WI38 (cell line): ENCODE measurements at regions not wholly inside any gene's neighbourhood (a gene's known extent, or its start where the extent isn't known, plus 50 kb on each side); places are given as distances from the start of the nearest gene placed in this dataset.
A peak's percentile ranks its signal among the peaks of the same experiment; 100 is the strongest.

Experiments
- H3K4me3 ChIP-seq: 2 replicates; pipeline ENCODE4 v1.5.1; 2011; ENCODE audit warnings: low read depth, mild to moderate bottlenecking, control low read depth, low read length
- TF ChIP-seq, protein P1 (sequence below): IDR thresholded peaks from 2 replicates; pipeline ENCODE4 v1.5.1; 2012; ENCODE audit warnings: low read depth, mild to moderate bottlenecking, control low read depth, low read length

DNA sequence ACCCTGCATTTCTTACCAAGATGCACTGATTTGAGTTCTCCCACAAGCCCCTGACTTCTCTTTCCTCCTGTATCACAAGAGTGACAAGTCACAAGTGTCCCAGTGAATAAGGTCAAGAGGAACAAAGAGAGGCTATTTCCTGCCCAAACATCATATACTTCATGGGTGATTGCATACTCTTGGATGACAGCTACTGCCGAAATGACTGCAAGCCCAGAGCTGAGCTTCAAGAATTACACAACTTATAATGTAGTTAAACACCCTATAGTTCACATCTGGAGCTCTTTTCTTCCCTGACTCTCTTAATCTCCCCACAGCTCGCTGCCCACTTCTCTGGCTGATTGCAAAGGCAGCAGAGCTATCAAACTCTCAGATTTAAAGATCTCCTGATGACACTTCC lies 289.7 kb upstream of the PARD3B start:
- H3K4me3 ChIP-seq: no peak overlapping the region
- TF ChIP-seq, protein P1, sequence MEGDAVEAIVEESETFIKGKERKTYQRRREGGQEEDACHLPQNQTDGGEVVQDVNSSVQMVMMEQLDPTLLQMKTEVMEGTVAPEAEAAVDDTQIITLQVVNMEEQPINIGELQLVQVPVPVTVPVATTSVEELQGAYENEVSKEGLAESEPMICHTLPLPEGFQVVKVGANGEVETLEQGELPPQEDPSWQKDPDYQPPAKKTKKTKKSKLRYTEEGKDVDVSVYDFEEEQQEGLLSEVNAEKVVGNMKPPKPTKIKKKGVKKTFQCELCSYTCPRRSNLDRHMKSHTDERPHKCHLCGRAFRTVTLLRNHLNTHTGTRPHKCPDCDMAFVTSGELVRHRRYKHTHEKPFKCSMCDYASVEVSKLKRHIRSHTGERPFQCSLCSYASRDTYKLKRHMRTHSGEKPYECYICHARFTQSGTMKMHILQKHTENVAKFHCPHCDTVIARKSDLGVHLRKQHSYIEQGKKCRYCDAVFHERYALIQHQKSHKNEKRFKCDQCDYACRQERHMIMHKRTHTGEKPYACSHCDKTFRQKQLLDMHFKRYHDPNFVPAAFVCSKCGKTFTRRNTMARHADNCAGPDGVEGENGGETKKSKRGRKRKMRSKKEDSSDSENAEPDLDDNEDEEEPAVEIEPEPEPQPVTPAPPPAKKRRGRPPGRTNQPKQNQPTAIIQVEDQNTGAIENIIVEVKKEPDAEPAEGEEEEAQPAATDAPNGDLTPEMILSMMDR: no peak

DNA sequence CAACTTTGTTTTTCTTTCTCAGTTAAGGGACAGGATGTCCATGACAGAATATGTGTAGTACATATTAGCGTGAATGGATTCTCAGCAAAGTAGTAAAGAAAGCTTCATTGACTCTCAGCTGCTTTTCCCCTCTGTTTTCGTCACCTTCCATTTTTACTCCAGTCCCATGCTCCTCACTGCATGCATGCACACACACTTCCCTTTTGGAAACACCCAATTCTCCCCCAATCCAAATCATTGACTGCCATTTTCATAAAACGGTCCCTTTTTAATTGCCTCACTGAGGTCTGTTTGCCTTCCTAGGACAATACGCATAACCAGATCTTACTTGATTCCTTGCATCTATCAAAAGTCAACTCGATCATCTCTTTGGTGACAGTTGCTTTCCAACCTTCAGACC lies 287.5 kb upstream of the PARD3B start:
- no peak overlapping the region for H3K4me3 ChIP-seq
- TF ChIP-seq, protein P1: no peak

DNA sequence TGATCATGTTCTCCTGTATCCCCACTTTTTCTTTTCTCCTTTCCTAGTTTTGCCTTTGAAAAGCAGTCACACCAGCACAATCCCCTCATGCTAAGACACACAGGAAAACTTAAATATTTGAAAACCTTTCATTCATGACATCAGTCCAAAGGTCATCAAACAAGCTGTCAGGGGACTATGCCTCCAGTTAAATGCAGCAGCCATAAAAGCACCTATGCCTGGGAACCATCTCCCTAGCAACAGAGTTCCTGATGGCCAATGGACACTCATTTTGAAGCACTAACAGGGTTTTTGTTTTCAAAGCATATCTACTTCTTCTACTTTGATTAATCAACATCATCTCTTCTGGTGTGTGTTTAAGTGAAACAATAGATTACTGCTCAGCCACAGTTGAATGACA lies 286.4 kb upstream of the PARD3B start:
- no peak overlapping the region for H3K4me3 ChIP-seq
- TF ChIP-seq, protein P1: no peak

DNA sequence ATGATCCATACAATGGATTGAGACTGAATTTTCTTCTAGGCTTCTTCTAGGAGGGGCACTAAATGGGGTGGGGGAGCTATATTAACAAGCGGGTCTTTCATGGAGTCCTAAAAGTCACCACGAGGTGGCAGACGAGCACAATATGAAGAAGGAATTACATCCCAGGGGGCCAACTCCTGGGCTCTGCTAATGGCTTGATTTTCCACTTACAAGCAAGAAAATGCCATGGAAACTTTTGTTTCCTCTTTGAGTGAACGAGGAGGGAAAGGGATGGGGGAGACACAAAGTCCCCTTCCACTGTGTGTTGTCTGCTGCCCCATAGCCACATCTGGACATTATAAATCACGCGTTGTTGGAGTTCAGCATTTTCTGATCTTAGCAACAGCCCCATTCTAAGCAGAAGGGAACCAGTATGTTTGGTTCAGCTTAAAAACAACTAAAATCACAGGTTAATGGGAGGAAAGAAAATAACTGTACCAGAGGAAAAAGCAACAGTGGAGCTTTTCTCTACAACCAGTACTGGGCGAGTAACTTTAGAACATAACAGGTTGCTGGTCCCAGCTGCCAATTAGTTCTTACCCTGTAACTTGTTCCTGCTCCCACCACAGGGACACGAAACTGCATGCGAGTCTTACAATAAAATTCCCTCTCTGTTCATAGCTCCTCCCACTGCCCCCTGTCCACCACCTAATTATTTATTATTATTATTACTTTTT lies 285.0 kb upstream of the PARD3B start:
- H3K4me3 ChIP-seq: no peak overlapping the region
- TF ChIP-seq, protein P1: peak; percentile 67

DNA sequence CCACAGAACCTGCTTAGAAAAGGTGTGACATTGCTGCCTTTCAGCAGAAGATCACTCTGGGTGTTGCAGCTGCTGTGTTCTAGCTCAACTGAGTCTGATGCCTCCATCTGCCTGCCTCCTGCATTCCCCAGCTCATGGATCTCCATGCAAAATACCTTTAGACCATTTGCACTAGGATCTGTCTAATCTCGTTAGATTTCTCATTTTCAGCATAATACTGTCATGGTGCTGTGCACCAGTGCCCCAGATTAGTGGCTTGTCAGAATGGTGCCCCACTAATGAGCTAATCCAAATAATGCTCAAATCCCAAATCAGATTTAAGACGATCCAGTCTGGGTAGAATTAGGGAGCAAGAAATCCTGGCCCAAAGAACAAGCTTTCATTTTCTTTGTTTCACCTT lies 284.4 kb upstream of the PARD3B start:
- no peak overlapping the region for H3K4me3 ChIP-seq
- TF ChIP-seq, protein P1: no peak

DNA sequence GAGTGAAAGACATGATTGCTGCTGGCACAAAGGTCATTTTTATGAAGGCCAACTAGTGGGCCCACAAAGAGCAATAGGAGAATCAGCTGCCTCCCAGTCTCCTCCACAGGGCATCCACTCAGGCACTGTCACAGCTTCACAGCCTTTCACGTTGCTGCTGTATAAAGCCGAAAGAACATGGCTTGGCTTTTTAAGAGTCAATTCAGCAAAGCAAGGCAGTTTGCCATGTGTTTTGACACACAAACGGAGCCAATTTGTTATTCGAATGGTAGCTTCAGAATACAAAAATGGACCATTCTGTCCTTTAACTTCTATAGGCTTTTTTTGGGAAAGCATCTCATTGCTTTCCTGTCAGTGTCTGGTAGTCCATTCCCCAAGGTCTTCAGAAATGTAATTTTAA lies 283.4 kb upstream of the PARD3B start:
- TF ChIP-seq, protein P1: no peak
- H3K4me3 ChIP-seq: no peak overlapping the region

DNA sequence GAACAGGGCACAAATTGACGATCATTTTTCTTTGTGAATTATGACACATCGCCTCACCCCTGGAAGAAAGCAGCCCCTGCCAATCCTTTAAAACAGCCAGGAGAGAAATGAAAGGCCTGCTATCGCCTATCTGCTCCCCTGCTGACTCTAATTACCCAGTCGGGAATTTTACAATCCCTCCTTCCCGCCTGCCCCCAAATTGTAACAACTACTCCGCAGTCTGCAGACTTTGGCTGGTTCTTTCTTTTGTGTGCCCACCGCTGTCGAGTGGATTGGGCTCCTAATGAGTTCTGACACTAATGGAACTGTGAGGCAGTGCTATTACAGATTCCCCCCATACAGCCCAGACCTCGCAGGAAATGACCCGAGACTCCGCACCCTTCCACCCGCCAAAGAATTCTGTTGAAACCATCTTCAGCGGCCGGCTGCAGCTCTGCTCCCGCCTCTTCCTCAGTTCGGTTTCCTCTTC lies 281.2 kb upstream of the PARD3B start:
- no peak overlapping the region for H3K4me3 ChIP-seq
- TF ChIP-seq, protein P1: no peak
